ENCODE measurements at regions not wholly inside any gene's neighbourhood (a gene's known extent, or its start where the extent isn't known, plus 50 kb on each side); places are given as distances from the start of the nearest gene placed in this dataset.

- TF ChIP-seq TEAD4 (IDR thresholded peaks at IDR 0.05) (no peak), TAF1 (IDR thresholded peaks at IDR 0.05; ENCODE audit: low read depth) (no peak), YY1 (IDR thresholded peaks at IDR 0.05; ENCODE audit: low read depth) (no peak), CREB1 (IDR thresholded peaks at IDR 0.05; ENCODE audit: low read depth) (no peak), FOXM1 (IDR thresholded peaks at IDR 0.05; ENCODE audit: borderline replicate concordance, low read depth) (no peak), RAD21 (IDR thresholded peaks at IDR 0.05; ENCODE audit: low read depth) (no peak)
- TF ChIP-seq, protein P1, sequence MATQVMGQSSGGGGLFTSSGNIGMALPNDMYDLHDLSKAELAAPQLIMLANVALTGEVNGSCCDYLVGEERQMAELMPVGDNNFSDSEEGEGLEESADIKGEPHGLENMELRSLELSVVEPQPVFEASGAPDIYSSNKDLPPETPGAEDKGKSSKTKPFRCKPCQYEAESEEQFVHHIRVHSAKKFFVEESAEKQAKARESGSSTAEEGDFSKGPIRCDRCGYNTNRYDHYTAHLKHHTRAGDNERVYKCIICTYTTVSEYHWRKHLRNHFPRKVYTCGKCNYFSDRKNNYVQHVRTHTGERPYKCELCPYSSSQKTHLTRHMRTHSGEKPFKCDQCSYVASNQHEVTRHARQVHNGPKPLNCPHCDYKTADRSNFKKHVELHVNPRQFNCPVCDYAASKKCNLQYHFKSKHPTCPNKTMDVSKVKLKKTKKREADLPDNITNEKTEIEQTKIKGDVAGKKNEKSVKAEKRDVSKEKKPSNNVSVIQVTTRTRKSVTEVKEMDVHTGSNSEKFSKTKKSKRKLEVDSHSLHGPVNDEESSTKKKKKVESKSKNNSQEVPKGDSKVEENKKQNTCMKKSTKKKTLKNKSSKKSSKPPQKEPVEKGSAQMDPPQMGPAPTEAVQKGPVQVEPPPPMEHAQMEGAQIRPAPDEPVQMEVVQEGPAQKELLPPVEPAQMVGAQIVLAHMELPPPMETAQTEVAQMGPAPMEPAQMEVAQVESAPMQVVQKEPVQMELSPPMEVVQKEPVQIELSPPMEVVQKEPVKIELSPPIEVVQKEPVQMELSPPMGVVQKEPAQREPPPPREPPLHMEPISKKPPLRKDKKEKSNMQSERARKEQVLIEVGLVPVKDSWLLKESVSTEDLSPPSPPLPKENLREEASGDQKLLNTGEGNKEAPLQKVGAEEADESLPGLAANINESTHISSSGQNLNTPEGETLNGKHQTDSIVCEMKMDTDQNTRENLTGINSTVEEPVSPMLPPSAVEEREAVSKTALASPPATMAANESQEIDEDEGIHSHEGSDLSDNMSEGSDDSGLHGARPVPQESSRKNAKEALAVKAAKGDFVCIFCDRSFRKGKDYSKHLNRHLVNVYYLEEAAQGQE (IDR thresholded peaks at IDR 0.05; ENCODE audit: low read depth) = no peak
- TF ChIP-seq, protein P2, sequence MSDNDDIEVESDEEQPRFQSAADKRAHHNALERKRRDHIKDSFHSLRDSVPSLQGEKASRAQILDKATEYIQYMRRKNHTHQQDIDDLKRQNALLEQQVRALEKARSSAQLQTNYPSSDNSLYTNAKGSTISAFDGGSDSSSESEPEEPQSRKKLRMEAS (IDR thresholded peaks at IDR 0.05) = no peak
- TF ChIP-seq, protein P3, sequence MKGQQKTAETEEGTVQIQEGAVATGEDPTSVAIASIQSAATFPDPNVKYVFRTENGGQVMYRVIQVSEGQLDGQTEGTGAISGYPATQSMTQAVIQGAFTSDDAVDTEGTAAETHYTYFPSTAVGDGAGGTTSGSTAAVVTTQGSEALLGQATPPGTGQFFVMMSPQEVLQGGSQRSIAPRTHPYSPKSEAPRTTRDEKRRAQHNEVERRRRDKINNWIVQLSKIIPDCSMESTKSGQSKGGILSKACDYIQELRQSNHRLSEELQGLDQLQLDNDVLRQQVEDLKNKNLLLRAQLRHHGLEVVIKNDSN (IDR thresholded peaks at IDR 0.05) = no peak
Measured at GRCh38 chr16:17926866-17927399, 409.6 kb downstream of the NPIPA8 start.

All from Ishikawa (cell line).